Panc1 (cell line): ENCODE measurements at regions not wholly inside any gene's neighbourhood (a gene's known extent, or its start where the extent isn't known, plus 50 kb on each side); places are given as distances from the start of the nearest gene placed in this dataset.

Source experiments
- ATAC-seq: fragments of 200-7000 bp; cut with Tn5 transposase; 2 replicates; pipeline ENCODE4 v1.9.1; 2020; ENCODE audit warnings: mild to moderate bottlenecking, moderate library complexity
- BruUV-seq: library from RNA; stranded (reverse); fragments of 400-500 nt; replicated peaks from 2 replicates; lab custom pipeline; 2021; lab: Mats Ljungman, UMichigan
- CTCF ChIA-PET: fragments of 300-600 bp; sonication (Branson Sonifier 250); formaldehyde crosslinking; loops from one replicate; lab custom pipeline; 2022; ENCODE audit warnings: antibody characterized with exemption; lab: Charles Lee
- POLR2A ChIA-PET: fragments of 300-600 bp; sonication (Branson Sonifier 250); formaldehyde crosslinking; loops from one replicate; lab custom pipeline; 2022; ENCODE audit warnings: antibody characterized with exemption; lab: Charles Lee
- DNase-seq: peaks from one replicate; pipeline ENCODE4 v3.0.0-alpha.2; 2010; ENCODE audit warnings: low read depth, low spot score
- H3K27ac ChIP-seq: 2 replicates; pipeline ENCODE4 v1.5.1; 2011; ENCODE audit warnings: mild to moderate bottlenecking, low read length, inconsistent platforms
- H3K27me3 ChIP-seq: fragments of 200-500 bp; sonication (Bioruptor generic); 2 replicates; pipeline ENCODE4 v1.6.0; 2014; ENCODE audit warnings: low read length, inconsistent platforms; ENCODE audit not compliant: control insufficient read depth, insufficient read depth
- H3K36me3 ChIP-seq: fragments of 200-500 bp; sonication (Bioruptor generic); 2 replicates; pipeline ENCODE4 v1.5.1; 2014; ENCODE audit warnings: inconsistent platforms, mild to moderate bottlenecking, low read length, moderate library complexity; ENCODE audit not compliant: control insufficient read depth, insufficient read depth
- H3K4me1 ChIP-seq: 2 replicates; pipeline ENCODE4 v1.5.1; 2011; ENCODE audit warnings: inconsistent platforms, mild to moderate bottlenecking, low read length, moderate library complexity; ENCODE audit not compliant: control insufficient read depth, insufficient read depth
- H3K4me3 ChIP-seq, 2 experiments: 2 replicates each; pipeline ENCODE4 v1.5.1; 2011 to 2012; ENCODE audit warnings: low read depth in 2 of 2, low read length in 2 of 2, mild to moderate bottlenecking in 2 of 2, inconsistent platforms in 1 of 2, moderate library complexity in 1 of 2
- H3K9me3 ChIP-seq: fragments of 200-500 bp; sonication (Bioruptor generic); 2 replicates; pipeline ENCODE4 v1.5.1; 2014; ENCODE audit warnings: low read depth, mild to moderate bottlenecking, inconsistent platforms, low read length, moderate library complexity; ENCODE audit not compliant: control insufficient read depth, insufficient read depth
- CTCF ChIP-seq: fragments of 450-650 bp; IDR thresholded peaks from 2 replicates; pipeline ENCODE4 v1.5.1; 2017; ENCODE audit warnings: mild to moderate bottlenecking
- POLR2AphosphoS5 ChIP-seq: IDR thresholded peaks from 2 replicates; pipeline ENCODE4 v1.6.1; 2012; ENCODE audit warnings: mild to moderate bottlenecking, low read depth, low read length, moderate library complexity
- SIN3A ChIP-seq: IDR thresholded peaks from 2 replicates; pipeline ENCODE4 v1.6.1; 2012; ENCODE audit warnings: low read depth, mild to moderate bottlenecking, low read length, moderate library complexity, borderline replicate concordance; ENCODE audit not compliant: insufficient read depth
- TCF7L2 ChIP-seq: IDR thresholded peaks from 2 replicates; pipeline ENCODE4 v1.6.1; 2011; ENCODE audit warnings: mild to moderate bottlenecking, low read depth, low read length, inconsistent platforms
- in situ Hi-C: cut with HindIII; loops from 2 replicates; pipeline ENCODE4 v1.10.0; 2016; ENCODE audit warnings: low sequenced_read_pairs, low pct_unique_long_range_greater_than_20kb
- intact Hi-C: fragments of 100-400 bp; cut with micrococcal nuclease; formaldehyde crosslinking; loops from one replicate; pipeline ENCODE4 v1.10.0; 2022; ENCODE audit not compliant: unreplicated experiment
- TF ChIP-seq, protein P1 (sequence below), 2 experiments: IDR thresholded peaks; 2 replicates each; pipeline ENCODE4 v1.6.1; 2011 to 2012; ENCODE audit warnings: low read depth in 2 of 2, control low read depth in 1 of 2, low read length in 1 of 2, mild to moderate bottlenecking in 1 of 2, moderate library complexity in 1 of 2; ENCODE audit not compliant: insufficient read depth in 1 of 2

DNA sequence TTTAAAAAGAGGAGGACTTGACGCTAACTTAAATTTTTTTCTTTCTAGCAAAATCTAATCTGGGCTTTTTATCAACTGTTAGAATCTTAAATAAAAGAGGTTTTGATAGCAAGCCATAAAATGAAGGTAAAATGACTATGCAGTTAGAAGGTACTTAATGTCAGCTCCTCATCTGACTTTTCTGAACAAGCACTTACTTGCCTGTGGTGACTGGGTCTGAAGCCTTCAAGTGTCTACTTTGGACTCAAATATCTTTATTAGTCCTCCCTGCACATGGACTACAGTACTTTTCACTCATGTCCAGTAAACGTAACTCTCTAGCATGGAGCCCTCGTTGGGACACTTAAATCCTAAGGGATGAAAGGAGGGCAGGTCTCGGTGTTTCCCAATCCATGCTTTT, 135.9 kb downstream of the P2RY1 start:
- in situ Hi-C loops, result no loop called here
- POLR2A ChIA-PET, result no interaction called here
- DNase-seq, result no peak
- Histone ChIP-seq H3K4me3 (no peak overlapping the region), H3K27ac (no peak overlapping the region), H3K36me3 (no peaks in the 10 kb centered on the region), H3K4me1 (no peaks in the 10 kb centered on the region), H3K9me3 (no peaks in the 10 kb centered on the region), H3K27me3 (no peaks in the 10 kb centered on the region)
- ATAC-seq, result no peak
- intact Hi-C loops, result no loop called here
- no TSS peak for BruUV-seq
- TF ChIP-seq POLR2AphosphoS5, result no peak
- no peak for TF ChIP-seq SIN3A
- no peak for TF ChIP-seq CTCF
- no peak for TF ChIP-seq TCF7L2
- TF ChIP-seq, protein P1, sequence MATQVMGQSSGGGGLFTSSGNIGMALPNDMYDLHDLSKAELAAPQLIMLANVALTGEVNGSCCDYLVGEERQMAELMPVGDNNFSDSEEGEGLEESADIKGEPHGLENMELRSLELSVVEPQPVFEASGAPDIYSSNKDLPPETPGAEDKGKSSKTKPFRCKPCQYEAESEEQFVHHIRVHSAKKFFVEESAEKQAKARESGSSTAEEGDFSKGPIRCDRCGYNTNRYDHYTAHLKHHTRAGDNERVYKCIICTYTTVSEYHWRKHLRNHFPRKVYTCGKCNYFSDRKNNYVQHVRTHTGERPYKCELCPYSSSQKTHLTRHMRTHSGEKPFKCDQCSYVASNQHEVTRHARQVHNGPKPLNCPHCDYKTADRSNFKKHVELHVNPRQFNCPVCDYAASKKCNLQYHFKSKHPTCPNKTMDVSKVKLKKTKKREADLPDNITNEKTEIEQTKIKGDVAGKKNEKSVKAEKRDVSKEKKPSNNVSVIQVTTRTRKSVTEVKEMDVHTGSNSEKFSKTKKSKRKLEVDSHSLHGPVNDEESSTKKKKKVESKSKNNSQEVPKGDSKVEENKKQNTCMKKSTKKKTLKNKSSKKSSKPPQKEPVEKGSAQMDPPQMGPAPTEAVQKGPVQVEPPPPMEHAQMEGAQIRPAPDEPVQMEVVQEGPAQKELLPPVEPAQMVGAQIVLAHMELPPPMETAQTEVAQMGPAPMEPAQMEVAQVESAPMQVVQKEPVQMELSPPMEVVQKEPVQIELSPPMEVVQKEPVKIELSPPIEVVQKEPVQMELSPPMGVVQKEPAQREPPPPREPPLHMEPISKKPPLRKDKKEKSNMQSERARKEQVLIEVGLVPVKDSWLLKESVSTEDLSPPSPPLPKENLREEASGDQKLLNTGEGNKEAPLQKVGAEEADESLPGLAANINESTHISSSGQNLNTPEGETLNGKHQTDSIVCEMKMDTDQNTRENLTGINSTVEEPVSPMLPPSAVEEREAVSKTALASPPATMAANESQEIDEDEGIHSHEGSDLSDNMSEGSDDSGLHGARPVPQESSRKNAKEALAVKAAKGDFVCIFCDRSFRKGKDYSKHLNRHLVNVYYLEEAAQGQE (IDR thresholded peaks at IDR 0.05; ENCODE audit: insufficient read depth in 1 of 2, low read depth in 2 of 2, low read length in 1 of 2), result no peak
- CTCF ChIA-PET, result no interaction called here

DNA sequence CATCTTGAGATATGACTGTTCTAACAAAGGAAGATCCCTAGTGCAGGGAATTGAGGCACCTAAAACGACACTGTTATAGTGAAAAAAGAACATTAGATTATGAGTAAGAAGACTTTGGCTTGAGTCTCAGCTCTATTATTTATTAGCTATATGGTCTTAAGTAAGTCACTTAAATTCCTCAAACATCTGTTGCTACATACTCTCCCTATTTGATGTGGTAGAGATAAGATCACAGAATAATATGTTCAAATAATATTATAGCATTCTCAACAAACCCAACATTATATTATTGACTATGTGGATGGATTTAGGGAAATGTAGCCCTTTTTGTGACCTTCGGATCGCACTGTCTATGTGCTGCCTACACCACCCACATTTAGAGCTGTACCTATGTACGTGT, 136.9 kb downstream of the P2RY1 start:
- Histone ChIP-seq H3K27ac (no peak overlapping the region), H3K27me3 (no peaks in the 10 kb centered on the region), H3K4me3 (no peak overlapping the region), H3K36me3 (no peaks in the 10 kb centered on the region), H3K9me3 (no peaks in the 10 kb centered on the region), H3K4me1 (no peaks in the 10 kb centered on the region)
- CTCF ChIA-PET, result no interaction called here
- no peak for DNase-seq
- TF ChIP-seq, protein P1 (IDR thresholded peaks at IDR 0.05; ENCODE audit: insufficient read depth in 1 of 2, low read depth in 2 of 2, low read length in 1 of 2), result no peak
- TF ChIP-seq POLR2AphosphoS5, result no peak
- TF ChIP-seq TCF7L2, result no peak
- no peak for TF ChIP-seq CTCF
- no peak for TF ChIP-seq SIN3A
- ATAC-seq, result no peak
- intact Hi-C loops, result no loop called here
- in situ Hi-C loops, result no loop called here
- POLR2A ChIA-PET, result no interaction called here
- BruUV-seq, result no TSS peak
